A673 (cell line): ENCODE measurements at regions not wholly inside any gene's neighbourhood (a gene's known extent, or its start where the extent isn't known, plus 50 kb on each side); places are given as distances from the start of the nearest gene placed in this dataset.

ENCODE experiments used
- EZH2 ChIP-seq: fragments of 200-600 bp; sonication (generic); IDR thresholded peaks from 2 replicates; pipeline ENCODE4 v1.6.1; 2017; ENCODE audit warnings: borderline replicate concordance, low read depth, mild to moderate bottlenecking, mixed read lengths, antibody characterized with exemption, low read length; ENCODE audit not compliant: poor library complexity, severe bottlenecking
- TF ChIP-seq, protein P1 (sequence below): fragments of 300-800, 200-600 bp; sonication (generic); conservative IDR thresholded peaks from 2 replicates; pipeline ENCODE4 v1.5.1; 2017; ENCODE audit warnings: low read depth, mild to moderate bottlenecking, antibody characterized with exemption, low read length, moderate library complexity, mixed read lengths

DNA sequence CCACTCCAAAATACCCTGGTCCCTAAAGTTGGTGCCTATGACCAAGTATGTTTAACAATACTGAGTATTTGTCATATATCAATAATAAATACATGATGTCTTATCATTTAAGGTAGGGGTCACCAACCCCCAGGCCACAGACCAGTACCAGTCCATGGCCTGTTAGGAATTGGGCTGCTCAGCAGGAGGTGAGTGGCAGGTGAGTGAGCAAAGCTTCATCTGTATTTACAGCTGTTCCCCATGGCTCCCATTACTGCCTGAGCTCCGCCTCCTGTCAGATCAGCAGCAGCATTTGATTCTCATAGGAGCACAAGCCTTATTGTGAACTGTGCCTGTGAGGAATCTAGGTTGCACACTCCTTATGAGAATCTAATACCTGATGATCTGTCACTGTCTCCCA, 126.2 kb downstream of the HNRNPD start:
- TF ChIP-seq, protein P1, sequence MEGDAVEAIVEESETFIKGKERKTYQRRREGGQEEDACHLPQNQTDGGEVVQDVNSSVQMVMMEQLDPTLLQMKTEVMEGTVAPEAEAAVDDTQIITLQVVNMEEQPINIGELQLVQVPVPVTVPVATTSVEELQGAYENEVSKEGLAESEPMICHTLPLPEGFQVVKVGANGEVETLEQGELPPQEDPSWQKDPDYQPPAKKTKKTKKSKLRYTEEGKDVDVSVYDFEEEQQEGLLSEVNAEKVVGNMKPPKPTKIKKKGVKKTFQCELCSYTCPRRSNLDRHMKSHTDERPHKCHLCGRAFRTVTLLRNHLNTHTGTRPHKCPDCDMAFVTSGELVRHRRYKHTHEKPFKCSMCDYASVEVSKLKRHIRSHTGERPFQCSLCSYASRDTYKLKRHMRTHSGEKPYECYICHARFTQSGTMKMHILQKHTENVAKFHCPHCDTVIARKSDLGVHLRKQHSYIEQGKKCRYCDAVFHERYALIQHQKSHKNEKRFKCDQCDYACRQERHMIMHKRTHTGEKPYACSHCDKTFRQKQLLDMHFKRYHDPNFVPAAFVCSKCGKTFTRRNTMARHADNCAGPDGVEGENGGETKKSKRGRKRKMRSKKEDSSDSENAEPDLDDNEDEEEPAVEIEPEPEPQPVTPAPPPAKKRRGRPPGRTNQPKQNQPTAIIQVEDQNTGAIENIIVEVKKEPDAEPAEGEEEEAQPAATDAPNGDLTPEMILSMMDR: no peak
- TF ChIP-seq EZH2: no peak
